A172 (cell line): ENCODE measurements at regions not wholly inside any gene's neighbourhood (a gene's known extent, or its start where the extent isn't known, plus 50 kb on each side); places are given as distances from the start of the nearest gene placed in this dataset.
"Not testable (repeated sequence)": the region's sequence is repeated elsewhere in the genome, so short reads cannot be mapped to it uniquely, and the experiment has no call there.

Source experiments
- DNase-seq: peaks from one replicate; pipeline ENCODE4 v3.0.0-alpha.2; 2015; ENCODE audit warnings: low spot score

DNA sequence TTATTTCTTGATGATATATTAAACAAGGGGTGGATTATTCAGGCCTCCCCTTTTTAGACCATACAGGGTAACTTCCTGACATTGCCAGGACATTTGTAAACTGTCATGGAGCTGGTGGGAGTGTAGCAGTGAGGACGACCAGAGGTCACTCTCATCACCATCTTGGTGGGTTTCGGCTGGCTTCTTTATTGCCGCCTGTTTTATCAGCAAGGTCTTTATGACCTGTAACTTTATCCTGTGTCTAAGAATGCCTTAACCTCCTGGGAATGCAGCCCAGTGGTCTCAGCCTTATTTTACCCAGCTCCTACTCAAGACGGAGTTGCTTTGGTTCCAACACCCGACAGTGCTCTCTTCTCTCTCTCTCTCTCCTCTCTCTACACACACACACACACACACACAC is 221.9 kb downstream of the C16orf95 start:
- no peak for DNase-seq

DNA sequence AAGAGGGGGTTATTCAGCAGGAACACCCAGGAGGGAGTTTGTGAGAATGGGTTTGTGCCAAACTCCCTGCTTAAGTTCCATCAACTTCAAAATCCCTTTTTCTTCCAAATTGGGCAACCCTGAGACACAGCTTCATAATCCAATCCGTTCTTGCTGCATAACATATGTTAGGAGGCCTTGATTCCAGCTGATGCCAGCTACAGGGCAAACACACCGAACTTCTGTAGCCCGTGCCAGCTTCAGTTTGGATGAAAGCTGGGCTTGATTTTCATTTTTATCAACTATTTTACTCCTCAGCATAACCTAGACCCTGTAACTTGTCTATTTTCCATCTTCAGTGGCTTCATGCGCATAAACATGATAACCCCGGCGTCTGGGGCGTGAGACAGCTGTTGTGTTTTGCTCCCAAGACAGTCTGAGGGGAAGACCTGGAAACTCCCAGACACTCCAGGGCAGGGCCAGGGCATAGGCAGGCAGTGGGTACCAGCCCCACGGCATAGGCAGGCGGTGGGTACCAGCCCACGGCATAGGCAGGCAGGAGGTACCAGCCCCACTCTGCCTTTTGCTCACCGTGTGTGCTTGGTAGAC is 220.4 kb downstream of the C16orf95 start:
- no peak for DNase-seq

DNA sequence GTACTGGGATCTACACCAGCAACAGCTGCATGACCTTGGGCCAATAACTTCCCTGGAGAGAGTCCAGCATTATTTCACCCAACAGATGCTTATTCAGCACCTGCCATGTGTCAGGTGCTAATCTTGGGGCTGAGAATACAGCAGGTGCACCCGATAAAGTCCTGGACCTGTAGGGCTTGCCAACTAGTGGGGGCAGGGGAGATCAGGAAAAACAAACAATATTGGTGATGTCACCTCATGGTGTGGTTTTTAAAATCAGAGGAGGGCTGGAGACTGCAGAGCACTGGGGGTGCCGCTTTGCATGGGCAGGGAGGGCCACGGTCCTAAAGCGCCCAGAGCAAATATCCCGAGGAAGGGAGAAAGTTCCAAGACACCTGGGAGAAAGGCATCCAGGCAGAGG is 218.8 kb downstream of the C16orf95 start:
- no peak for DNase-seq

DNA sequence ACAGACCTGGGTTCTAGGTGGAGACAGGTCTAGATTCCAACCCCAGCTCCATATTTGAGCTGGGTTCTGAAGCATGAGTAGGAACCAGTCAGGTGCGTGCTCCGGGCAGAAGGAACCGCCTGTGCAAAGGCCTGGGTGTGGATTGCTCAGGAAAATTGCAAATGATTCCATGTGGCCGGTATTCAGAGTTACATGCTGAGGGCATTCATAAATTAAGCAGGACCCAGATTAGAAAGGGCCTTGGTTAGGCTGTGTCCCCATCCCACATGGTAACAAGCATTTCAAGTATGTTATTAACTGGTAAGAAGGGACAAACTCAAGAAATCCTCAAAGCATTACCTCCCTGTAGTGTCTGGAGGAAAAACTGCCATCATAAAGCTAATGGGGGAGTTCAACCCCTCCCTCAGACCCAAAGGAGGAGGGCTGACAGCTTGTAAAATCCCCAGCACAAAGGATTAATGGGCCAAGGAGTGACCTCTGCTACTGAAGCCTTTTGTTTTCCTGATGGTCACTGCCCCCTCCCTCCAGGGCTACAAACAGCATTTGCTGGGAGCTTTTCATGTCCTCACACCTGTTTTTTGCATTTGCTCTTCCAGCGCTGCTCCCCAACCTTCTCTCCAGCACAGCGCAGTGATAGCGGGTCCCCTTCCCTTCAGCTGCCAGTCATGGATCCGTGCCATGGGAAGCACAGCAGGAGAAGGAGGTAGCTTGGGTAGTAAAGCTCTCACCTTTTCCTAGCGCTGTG is 218.0 kb downstream of the C16orf95 start:
- no peak for DNase-seq

DNA sequence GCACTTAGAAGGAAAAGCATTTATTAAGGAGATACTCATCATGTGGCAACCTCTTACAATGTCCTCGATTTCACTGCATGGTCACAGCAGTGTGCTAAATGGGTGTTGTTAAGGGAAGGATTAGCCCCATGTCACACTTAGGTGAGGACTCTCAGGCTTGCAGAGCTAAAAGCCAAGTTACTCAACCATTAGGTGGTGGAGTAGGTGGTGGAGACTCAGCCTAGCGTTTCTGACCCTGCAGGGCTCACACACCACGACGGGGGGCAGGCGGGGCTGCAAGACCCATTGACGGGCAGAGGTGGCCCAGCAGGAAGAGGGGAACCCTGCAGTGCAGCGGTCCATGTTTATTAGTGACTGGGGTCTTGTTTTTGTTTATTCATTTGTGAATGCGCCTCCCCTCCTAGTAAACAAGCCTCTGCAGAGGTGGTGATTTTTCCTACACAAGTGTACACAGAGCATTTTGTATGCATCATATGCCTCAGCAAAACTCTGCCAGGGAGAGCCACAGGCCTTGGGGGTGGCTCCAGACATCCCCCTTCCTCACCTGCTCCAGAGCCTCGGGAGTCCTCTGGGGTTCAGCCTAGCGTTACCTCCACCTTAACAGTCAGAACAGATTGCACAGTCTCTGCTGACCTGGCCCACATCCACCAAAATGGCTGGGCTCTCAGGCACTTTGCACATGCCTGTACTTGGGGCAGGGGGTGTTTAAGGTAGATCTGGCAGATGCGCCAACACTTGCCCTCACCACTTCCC is 216.7 kb downstream of the C16orf95 start:
- DNase-seq = no peak

DNA sequence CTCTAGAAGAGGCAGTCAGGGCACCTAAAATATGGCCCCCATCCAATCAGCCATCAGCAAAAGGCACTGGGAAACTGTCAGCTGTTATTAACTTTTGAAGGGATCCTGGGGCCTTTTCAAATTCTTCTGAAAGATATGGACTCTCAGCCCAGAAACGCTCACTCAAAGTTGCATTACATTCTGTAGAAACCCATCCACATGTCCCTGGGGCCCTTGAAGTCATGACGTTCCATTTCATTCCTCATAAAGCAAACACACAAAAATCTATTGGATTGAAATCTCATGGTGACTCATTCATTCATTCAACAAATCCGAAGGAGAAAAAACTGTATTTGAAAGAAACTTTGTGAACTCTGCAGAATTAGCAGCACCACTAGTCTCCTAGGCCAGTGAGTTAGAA is 215.3 kb downstream of the C16orf95 start:
- no peak for DNase-seq

DNA sequence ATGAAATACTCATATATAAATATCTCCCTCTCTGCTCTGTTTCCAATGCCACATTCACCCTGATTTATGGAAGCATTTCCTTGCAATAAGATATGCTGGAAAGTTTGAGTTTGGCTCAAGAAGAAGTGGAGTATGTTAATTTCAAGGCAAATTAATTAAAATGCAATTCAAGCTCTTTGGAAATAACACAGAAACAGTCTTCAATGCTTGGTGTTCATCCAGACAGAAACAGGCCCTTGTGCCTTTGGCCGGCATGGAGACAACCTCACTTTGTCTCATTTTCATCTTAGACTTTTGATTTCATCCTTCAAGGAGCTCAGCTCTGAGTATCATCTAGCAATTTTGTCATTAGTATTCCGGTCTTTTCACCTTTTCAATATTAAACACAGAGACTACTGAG is 210.0 kb downstream of the C16orf95 start:
- no peak for DNase-seq

DNA sequence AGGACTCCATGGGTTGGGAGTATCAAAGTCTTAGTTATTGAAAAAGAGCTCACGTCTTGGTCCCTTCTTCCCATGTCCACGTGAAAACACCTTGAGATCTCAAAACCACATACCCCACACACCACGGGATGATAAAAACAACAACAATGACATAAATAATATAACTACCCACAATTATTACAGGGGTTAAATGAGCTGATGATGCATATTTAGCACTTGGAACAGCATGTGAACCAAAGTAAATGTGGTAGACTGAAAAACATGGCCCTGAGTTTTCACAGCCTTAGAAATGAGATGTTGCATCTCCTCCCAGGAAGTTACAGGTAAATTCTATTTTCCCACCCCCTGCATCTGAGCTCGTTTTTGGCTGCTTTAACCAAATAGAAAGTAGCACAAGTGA is 208.9 kb downstream of the C16orf95 start:
- DNase-seq = no peak

DNA sequence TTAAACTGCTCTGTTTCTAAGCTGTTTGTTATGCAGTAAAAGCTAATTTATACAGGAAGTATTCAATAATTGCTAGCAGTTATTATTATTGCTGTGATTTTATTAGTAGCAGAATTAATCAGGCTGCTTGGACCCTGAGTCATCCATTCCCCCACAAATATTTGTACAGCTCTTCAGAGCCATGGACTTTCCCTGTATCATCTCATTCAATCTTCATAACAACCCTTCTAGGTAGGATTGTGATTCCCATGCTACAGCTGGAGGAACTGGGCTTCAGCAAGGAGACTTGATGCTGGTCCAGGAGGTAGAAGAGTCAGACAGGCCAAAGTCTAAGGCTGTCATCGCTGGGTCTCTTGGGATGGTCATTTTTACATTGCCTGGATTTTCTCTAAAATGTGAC is 208.3 kb downstream of the C16orf95 start:
- no peak for DNase-seq

DNA sequence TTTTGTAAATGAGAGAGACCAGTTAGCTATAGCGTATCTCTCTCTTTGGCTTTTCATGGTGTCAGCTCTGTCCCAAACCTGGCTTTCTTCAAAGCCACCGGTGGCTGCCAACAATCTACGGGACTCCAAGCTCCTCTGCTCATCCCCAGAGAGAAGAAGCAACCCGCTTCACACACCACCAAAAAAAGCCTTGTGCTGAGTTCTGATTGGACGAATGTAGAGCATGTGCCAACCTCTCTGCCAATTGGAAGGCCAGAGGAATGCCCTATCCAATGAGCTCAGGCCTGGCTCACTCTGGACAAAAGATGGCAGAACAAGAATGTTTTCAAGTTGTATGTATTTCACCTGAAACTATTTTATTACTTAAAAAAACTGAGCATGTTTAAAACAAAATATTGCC is 202.4 kb downstream of the C16orf95 start:
- no peak for DNase-seq

DNA sequence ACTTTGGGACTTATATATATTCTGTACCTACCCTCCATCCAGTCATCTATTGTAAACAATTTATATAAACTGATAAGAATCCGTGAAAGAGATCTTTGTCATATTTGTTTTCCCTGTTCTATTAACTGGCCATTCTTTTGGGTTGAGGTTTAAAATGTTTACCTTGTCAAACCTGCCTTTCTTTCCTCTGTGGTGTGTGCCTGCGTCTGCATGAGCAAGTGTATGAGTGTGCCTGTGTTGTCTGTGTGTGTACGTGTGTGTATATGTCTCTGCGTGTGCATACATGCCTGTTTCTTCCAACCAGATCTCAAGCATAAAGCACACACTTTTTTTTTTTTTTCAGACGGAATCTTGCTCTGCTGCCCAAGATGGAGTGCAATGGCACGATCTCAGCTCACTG is 201.5 kb downstream of the C16orf95 start:
- no peak for DNase-seq

DNA sequence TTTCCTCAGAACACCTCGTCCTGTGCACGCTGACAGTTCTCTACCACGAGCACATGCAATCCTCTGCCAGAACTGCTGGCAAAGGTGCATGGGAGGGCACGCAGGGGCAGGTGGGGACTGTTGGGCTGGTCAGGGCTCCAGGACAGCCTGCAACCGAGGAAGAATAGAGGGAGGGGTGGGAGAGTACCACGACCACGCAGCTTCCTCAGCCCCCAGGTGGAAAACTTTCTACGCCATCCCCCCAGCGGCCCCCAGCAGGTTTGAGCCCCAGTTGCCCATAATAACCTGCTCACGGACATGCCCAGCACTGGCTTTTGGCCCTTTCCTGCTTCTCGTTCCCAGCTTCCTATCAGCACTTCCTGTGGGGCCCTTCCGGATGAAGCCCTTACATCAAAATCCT is 199.3 kb downstream of the C16orf95 start:
- DNase-seq = no peak

DNA sequence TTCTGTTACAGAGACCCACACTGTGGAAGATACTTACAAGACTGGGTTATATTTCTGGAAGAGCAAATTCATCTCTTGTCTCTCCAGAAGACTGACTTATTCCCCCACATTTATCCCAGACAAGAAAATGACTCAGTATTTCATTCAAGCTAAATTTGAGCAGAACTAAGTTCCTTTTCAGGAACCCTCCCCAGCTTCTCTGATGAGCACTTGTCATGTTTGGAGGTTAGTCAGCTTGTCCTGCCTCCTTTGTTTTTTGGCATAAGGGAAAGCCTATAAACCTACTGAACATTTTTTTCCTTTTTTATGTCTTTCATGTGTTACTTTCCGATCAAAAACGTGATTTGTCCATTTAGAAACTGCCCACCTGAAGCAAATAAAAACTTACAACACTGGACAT is 198.0 kb downstream of the C16orf95 start:
- no peak for DNase-seq

DNA sequence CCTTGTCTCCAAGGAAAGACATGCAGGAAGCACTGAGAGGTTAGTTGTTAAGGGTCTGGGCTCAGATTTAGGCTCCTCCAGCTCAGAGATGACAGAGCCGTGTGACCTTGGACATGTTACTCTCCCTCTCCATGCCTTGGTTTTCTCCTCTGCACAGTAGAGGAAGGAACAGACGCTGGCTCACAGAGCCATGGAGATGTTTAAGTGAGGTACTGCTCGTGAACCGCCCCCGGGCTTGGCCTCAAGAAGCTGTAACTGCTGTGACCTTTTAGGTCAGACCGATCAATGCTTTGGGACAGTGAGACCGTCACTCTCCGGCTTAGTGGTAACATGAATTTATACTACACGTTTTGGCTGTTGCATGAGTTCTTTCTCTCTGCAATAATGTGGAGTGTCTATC is 197.4 kb downstream of the C16orf95 start:
- DNase-seq = no peak

DNA sequence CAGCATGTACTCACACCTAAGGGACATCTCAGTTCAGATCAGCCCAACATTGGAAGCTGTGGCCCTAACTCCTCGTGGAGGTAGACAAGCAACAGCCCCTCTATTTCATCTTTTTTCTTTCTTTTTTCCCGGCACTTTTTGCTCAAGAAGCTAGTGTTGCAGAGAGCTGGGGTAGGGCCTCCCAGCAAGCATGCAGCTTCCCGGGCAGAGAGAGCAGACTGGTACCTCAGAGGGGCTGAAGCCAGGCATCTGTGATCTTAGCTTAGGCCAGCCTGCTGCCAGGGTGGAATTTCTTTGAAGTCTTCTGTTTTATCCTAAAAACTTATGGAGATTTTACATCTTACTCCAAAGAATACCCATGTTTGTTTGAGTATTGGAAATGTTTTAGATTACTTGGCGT is 195.4 kb downstream of the C16orf95 start:
- no peak for DNase-seq

DNA sequence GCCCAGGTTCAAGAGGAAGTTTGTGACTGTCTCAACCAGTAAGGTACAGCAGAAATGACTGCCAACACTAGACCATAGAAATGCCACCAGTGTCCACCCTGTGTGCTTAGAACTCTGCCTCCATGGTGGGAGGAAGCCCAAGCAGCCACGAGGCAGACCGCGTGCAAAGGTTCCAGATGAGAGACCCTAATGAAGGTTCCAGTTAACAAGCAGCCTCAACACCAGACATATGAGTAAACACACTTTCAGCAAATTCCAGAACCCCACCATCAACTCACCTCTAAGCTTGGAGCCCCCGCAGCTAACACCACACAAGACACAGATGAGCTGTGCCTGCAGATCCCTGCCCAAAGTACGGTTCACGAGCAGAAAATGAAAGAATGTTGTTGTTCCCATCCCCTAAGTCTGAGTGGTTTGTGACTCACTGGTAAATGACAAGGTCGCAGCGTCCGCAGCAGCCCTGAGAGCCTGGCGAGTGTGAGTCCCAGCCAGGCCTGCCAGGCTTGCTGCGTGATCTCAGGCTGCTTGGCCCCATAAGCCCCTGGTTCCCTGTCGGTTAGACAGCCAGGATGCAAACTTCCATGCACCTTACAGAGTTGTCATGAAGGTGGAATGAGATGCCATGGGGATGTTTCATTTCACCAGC is 193.7 kb downstream of the C16orf95 start:
- DNase-seq = peak; percentile 16

DNA sequence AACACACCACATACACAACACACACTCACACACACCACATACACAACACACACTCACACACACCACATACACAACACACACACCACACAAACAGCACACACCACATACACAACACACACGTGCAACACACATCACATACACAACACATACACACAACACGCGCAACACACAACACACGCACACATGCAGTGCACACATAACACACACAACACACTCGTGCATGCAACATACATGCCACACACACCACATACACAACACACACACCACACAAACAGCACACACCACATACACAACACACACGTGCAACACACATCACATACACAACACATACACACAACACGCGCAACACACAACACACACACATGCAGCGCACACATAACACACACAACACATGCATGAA is 192.8 kb downstream of the C16orf95 start:
- DNase-seq = not testable (repeated sequence)

DNA sequence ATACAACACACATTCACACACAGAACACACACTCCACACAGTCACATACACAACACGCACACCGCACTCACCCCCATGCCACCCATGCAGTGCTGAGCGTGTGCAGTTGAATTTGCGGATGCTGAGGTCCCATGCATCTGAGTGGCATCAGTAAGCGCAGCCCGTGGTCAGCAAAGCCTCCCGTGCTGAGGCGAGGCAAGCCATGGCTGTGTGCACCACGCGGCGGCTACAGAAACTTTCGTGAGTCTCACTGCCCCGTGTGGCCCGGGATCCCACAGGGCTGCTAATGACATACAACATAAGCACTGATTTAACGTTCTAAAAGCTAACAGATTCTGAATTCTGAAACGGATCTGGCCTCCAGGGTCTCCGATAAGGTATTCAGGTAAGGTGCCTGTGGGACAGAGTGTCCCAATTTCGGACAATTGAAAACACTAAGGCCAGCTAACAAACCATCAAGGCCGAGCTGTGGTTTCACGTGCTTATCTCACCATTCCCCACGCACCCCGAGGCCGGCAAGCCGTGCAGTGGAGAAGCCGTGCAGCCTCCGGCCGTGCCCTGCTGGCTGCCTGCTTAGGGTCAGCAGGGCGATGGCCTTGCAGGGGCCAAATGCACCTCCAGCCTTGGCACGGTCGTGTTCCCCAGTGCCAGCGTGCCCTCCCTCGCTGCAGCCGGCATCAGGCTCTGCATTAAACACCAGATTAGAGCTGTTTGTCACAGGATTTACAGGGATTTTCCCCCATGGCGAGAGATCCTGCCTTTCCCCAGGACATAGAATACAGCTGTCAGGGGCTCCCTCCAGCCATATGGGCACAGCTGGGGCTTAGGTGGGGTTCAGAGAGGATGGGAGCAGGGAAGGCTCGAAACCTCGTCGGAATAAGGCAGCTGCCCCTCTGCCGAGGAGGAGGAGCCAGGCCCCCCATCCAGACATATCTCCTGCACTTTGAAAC is 191.7 kb downstream of the C16orf95 start:
- DNase-seq = no peak

DNA sequence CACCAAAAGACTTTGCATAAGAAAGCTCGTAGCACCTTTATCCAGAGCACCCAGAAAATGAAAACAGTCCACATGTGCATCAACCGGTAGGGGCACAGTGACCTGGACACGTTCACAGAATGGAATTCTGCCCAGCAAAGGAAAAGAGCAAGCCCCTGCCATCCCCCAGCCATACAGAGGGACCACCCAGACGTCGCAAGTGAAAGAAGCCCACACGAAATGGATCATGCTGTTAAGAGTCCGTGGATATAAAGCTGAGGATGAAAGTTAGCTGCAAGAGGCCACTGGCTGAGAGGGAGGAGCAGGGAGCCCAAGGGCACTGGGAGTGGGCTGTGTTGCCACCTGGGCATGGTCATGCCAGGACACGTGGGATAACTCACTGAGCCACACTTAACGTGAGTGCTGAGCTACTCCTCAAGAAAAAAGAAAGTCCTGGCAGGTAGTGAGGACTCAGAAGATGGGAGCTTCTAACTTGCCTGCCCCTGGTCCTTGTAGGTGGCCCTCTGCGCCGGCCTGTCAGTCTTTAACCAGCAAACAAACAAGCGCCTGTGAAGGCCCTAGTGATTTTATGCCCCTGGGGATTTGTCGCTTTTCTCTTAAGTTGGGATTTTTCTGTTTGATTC is 190.7 kb downstream of the C16orf95 start:
- DNase-seq = no peak

DNA sequence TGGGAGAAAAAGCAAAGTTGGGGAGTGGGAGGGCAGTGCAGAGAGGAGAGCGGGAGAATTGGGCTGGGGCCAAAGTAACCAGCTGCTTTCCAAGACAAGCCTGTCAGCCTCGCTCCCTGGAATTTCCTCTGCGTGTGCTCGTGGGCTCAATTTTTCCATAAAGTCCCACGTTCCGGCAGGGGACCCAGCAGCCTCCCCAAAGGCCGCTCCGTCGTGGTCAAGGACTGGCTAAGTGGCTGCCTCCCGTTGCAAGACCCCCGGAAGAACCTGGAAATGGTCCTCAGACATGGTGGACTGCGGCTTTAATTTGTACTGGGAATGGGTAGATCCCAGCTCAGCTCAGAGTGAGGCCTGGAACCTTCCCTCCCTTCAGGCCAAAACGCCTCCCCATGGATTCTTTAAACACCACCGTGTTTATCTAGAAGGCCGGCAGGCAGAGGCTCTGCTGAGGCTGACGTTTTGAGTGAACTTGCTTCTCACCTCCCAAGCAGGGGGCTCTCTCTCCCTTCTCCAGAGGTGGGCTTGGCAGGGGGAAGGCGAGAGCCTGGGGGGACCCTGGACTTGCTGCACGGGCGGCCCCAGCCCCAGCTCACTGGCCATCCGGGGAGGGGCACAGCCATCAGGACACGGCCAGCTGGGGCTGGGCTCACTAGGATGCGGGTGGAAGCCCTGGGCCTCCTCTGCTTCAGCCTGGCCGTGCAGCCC is 190.0 kb downstream of the C16orf95 start:
- no peak for DNase-seq
